Astrocyte of the cerebellum (primary cell): ENCODE measurements at regions not wholly inside any gene's neighbourhood (a gene's known extent, or its start where the extent isn't known, plus 50 kb on each side); places are given as distances from the start of the nearest gene placed in this dataset.

Source experiments
- DNase-seq: peaks from one replicate; pipeline ENCODE4 v3.0.0-alpha.2; 2011; ENCODE audit warnings: low read depth
- H3K4me3 ChIP-seq: 2 replicates; pipeline ENCODE4 v1.5.1; 2011; ENCODE audit warnings: mild to moderate bottlenecking, low read depth, low read length, moderate library complexity
- CTCF ChIP-seq: IDR thresholded peaks from 2 replicates; pipeline ENCODE4 v1.5.1; 2012; ENCODE audit warnings: low read length, low read depth, moderate library complexity, mild to moderate bottlenecking; ENCODE audit errors: missing control alignments
- in situ Hi-C: cut with HindIII; loops from 2 replicates; pipeline ENCODE4 v1.10.0; 2017; ENCODE audit warnings: low sequenced_read_pairs

- peak; percentile 4 for TF ChIP-seq CTCF
- in situ Hi-C loops = no loop called here
- DNase-seq = no peak
- H3K4me3 ChIP-seq = no peak overlapping the region
These were observed 100.9 kb upstream of the HCN1 start for GRCh38 chr5:45796959-45797553.

GRCh38 chr5:45795458-45795857 is 99.3 kb upstream of the HCN1 start:
- in situ Hi-C loops = no loop called here
- H3K4me3 ChIP-seq = no peak overlapping the region
- no peak for DNase-seq
- TF ChIP-seq CTCF = no peak

GRCh38 chr5:45793638-45794532 is 97.7 kb upstream of the HCN1 start:
- DNase-seq = no peak
- TF ChIP-seq CTCF = no peak
- in situ Hi-C loops = no loop called here
- H3K4me3 ChIP-seq = no peak overlapping the region

GRCh38 chr5:45779874-45780671 is 83.9 kb upstream of the HCN1 start:
- DNase-seq = no peak
- TF ChIP-seq CTCF = no peak
- in situ Hi-C loops = no loop called here
- H3K4me3 ChIP-seq = no peak overlapping the region

GRCh38 chr5:45774528-45774927 is 78.3 kb upstream of the HCN1 start:
- no peak overlapping the region for H3K4me3 ChIP-seq
- no peak for DNase-seq
- TF ChIP-seq CTCF = no peak
- in situ Hi-C loops = no loop called here

- DNase-seq = no peak
- TF ChIP-seq CTCF = no peak
- in situ Hi-C loops = no loop called here
- no peak overlapping the region for H3K4me3 ChIP-seq
These were observed 76.2 kb upstream of the HCN1 start for GRCh38 chr5:45772402-45772801.
